CD4-positive, alpha-beta T cell treated with Interleukin-1 beta for 1 hour (primary cell): ENCODE measurements at regions not wholly inside any gene's neighbourhood (a gene's known extent, or its start where the extent isn't known, plus 50 kb on each side); places are given as distances from the start of the nearest gene placed in this dataset.
"Not testable (repeated sequence)": the region's sequence is repeated elsewhere in the genome, so short reads cannot be mapped to it uniquely, and the experiment has no call there.

ENCODE experiments used
- DNase-seq, 2 donors: peaks; one replicate each; pipeline ENCODE4 v3.0.0-alpha.2; 2020 to 2022

GRCh38 chr16:22572331-22573224 lies 61.9 kb downstream of the NPIPB5 start:
- DNase-seq, result not testable (repeated sequence)

GRCh38 chr16:22573225-22573530 lies 62.5 kb downstream of the NPIPB5 start:
- DNase-seq, result not testable (repeated sequence)

- not testable (repeated sequence) for DNase-seq
Measured at GRCh38 chr16:22576506-22576905, 65.8 kb downstream of the NPIPB5 start.

GRCh38 chr16:22583195-22583594 lies 72.5 kb downstream of the NPIPB5 start:
- not testable (repeated sequence) for DNase-seq

- DNase-seq, result not testable (repeated sequence)
Measured at GRCh38 chr16:22584459-22584858, 73.8 kb downstream of the NPIPB5 start.

GRCh38 chr16:22584941-22585340 lies 74.2 kb downstream of the NPIPB5 start:
- DNase-seq, result not testable (repeated sequence)

GRCh38 chr16:22585431-22585830 lies 74.7 kb downstream of the NPIPB5 start:
- not testable (repeated sequence) for DNase-seq

- DNase-seq, result not testable (repeated sequence)
Measured at GRCh38 chr16:22586732-22587131, 76.0 kb downstream of the NPIPB5 start.

GRCh38 chr16:22589757-22590156 lies 79.1 kb downstream of the NPIPB5 start:
- DNase-seq, result not testable (repeated sequence)

GRCh38 chr16:22596445-22597045 lies 85.9 kb downstream of the NPIPB5 start:
- DNase-seq, result not testable (repeated sequence)

GRCh38 chr16:22603744-22604143 lies 93.1 kb downstream of the NPIPB5 start:
- not testable (repeated sequence) for DNase-seq

GRCh38 chr16:22606619-22607018 lies 95.9 kb downstream of the NPIPB5 start:
- DNase-seq, result not testable (repeated sequence)

GRCh38 chr16:22609798-22610197 lies 99.1 kb downstream of the NPIPB5 start:
- DNase-seq, result not testable (repeated sequence)

GRCh38 chr16:22611128-22611527 lies 100.4 kb downstream of the NPIPB5 start:
- DNase-seq, result not testable (repeated sequence)

GRCh38 chr16:22614271-22614947 lies 103.7 kb downstream of the NPIPB5 start:
- DNase-seq, result no peak

GRCh38 chr16:22618842-22619241 lies 108.2 kb downstream of the NPIPB5 start:
- DNase-seq, result no peak

- DNase-seq, result no peak
Measured at GRCh38 chr16:22621586-22622155, 111.0 kb downstream of the NPIPB5 start.

GRCh38 chr16:22622703-22623102 lies 112.0 kb downstream of the NPIPB5 start:
- DNase-seq, result no peak

- DNase-seq, result no peak
Measured at GRCh38 chr16:22623351-22623781, 112.7 kb downstream of the NPIPB5 start.

- no peak for DNase-seq
Measured at GRCh38 chr16:22624038-22624799, 113.5 kb downstream of the NPIPB5 start.

GRCh38 chr16:22624800-22625533 lies 114.3 kb downstream of the NPIPB5 start:
- no peak for DNase-seq

GRCh38 chr16:22625967-22626366 lies 115.3 kb downstream of the NPIPB5 start:
- DNase-seq, result no peak
